Large intestine (tissue), 3 donors: ENCODE measurements at regions not wholly inside any gene's neighbourhood (a gene's known extent, or its start where the extent isn't known, plus 50 kb on each side); places are given as distances from the start of the nearest gene placed in this dataset.
A peak's percentile ranks its signal among the peaks of the same experiment; 100 is the strongest.

Experiments
- DNase-seq, 2 donors: peaks; one replicate each; pipeline versions ENCODE4 v3.0.0 to v3.0.0-alpha.2; 2013
- H3K27ac ChIP-seq: one replicate; pipeline ENCODE4 v1.5.1; 2013; ENCODE audit warnings: low read length
- H3K27me3 ChIP-seq: 2 replicates; pipeline ENCODE4 v1.6.1; 2013; ENCODE audit warnings: low read length; ENCODE audit not compliant: control insufficient read depth, insufficient read depth
- H3K36me3 ChIP-seq: 2 replicates; pipeline ENCODE4 v1.6.1; 2013; ENCODE audit warnings: low read length; ENCODE audit not compliant: control insufficient read depth, insufficient read depth
- H3K4me1 ChIP-seq: one replicate; pipeline ENCODE4 v1.6.1; 2013; ENCODE audit warnings: low read length; ENCODE audit not compliant: control insufficient read depth, insufficient read depth
- H3K4me3 ChIP-seq: one replicate; pipeline ENCODE4 v1.5.1; 2013; ENCODE audit warnings: low read length
- H3K9me3 ChIP-seq: one replicate; pipeline ENCODE4 v1.6.1; 2013; ENCODE audit warnings: mild to moderate bottlenecking, low read depth, low read length, moderate library complexity; ENCODE audit not compliant: control insufficient read depth
- WGBS: methylation state at CpG from one replicate; pipeline ENCODE4 v1.1.5; 2013; ENCODE audit warnings: low lambda C conversion rate; ENCODE audit not compliant: insufficient coverage; 5-methylcytosine and 5-hydroxymethylcytosine counted together

- WGBS = 94% methylated on average over 2 of the region's 8 CpGs
- peak; percentile 14 to 16 for DNase-seq
Measured at GRCh38 chr18:11553098-11553940, 56.1 kb upstream of the SLC35G4 start.

GRCh38 chr18:11548916-11549551 is 60.4 kb upstream of the SLC35G4 start:
- Histone ChIP-seq H3K9me3 (no peaks in the 10 kb centered on the region), H3K4me3 (no peak overlapping the region), H3K27me3 (no peaks in the 10 kb centered on the region), H3K36me3 (no peaks in the 10 kb centered on the region), H3K27ac (no peak overlapping the region), H3K4me1 (no peaks in the 10 kb centered on the region)
- peak in 1 of 2 donors; percentile 4 for DNase-seq
- WGBS = 77% methylated on average over 2 of the region's 7 CpGs

More at GRCh38 chr18:11553098-11553940, 56.1 kb upstream of the SLC35G4 start:
- Histone ChIP-seq H3K36me3 (no peaks in the 10 kb centered on the region), H3K4me3 (no peak overlapping the region), H3K9me3 (no peaks in the 10 kb centered on the region), H3K4me1 (no peaks in the 10 kb centered on the region), H3K27me3 (no peaks in the 10 kb centered on the region), H3K27ac (no peak overlapping the region)

- DNase-seq = no peak
- no peak overlapping the region for H3K4me3 ChIP-seq
- H3K9me3 ChIP-seq = peaks cover 3% of the 10 kb centered on the region
- no peaks in the 10 kb centered on the region for H3K27me3 ChIP-seq
- no peak overlapping the region for H3K27ac ChIP-seq
- no peaks in the 10 kb centered on the region for H3K36me3 ChIP-seq
- no peaks in the 10 kb centered on the region for H3K4me1 ChIP-seq
- WGBS = no CpG with 5 or more reads among the region's 1 CpG
Measured at GRCh38 chr18:11548396-11548795, 61.0 kb upstream of the SLC35G4 start.

- H3K36me3 ChIP-seq = no peaks in the 10 kb centered on the region
- no peak for DNase-seq
- peaks cover 3% of the 10 kb centered on the region for H3K9me3 ChIP-seq
- WGBS = no CpG with 5 or more reads among the region's 4 CpGs
- no peak overlapping the region for H3K4me3 ChIP-seq
- no peaks in the 10 kb centered on the region for H3K4me1 ChIP-seq
- H3K27ac ChIP-seq = no peak overlapping the region
- no peaks in the 10 kb centered on the region for H3K27me3 ChIP-seq
Measured at GRCh38 chr18:11544060-11544633, 65.2 kb upstream of the SLC35G4 start.

GRCh38 chr18:11541179-11541578 is 68.2 kb upstream of the SLC35G4 start:
- H3K27ac ChIP-seq = no peak overlapping the region
- H3K4me3 ChIP-seq = no peak overlapping the region
- H3K4me1 ChIP-seq = no peaks in the 10 kb centered on the region
- no peak for DNase-seq
- no peaks in the 10 kb centered on the region for H3K27me3 ChIP-seq
- WGBS = no CpG with 5 or more reads among the region's 1 CpG
- no peaks in the 10 kb centered on the region for H3K36me3 ChIP-seq
- peaks cover 3% of the 10 kb centered on the region for H3K9me3 ChIP-seq

GRCh38 chr18:11533942-11534496 is 75.4 kb upstream of the SLC35G4 start:
- H3K27me3 ChIP-seq = no peaks in the 10 kb centered on the region
- H3K36me3 ChIP-seq = no peaks in the 10 kb centered on the region
- WGBS = no CpG with 5 or more reads among the region's 13 CpGs
- H3K4me3 ChIP-seq = no peak overlapping the region
- no peaks in the 10 kb centered on the region for H3K4me1 ChIP-seq
- H3K9me3 ChIP-seq = peaks cover 12% of the 10 kb centered on the region
- no peak overlapping the region for H3K27ac ChIP-seq
- no peak for DNase-seq

- no CpG with 5 or more reads among the region's 13 CpGs for WGBS
- Histone ChIP-seq H3K27me3 (no peaks in the 10 kb centered on the region), H3K4me3 (no peak overlapping the region)
Measured at GRCh38 chr18:11533513-11533890, 75.9 kb upstream of the SLC35G4 start.

GRCh38 chr18:11532758-11533512 is 76.5 kb upstream of the SLC35G4 start:
- Histone ChIP-seq H3K36me3 (no peaks in the 10 kb centered on the region), H3K27ac (no peak overlapping the region), H3K9me3 (peaks cover 12% of the 10 kb centered on the region), H3K4me1 (no peaks in the 10 kb centered on the region), H3K27me3 (no peaks in the 10 kb centered on the region), H3K4me3 (no peak overlapping the region)
- WGBS = 100% methylated on average over 2 of the region's 35 CpGs
- DNase-seq = no peak

More at GRCh38 chr18:11533513-11533890, 75.9 kb upstream of the SLC35G4 start:
- H3K4me1 ChIP-seq = no peaks in the 10 kb centered on the region
- peaks cover 12% of the 10 kb centered on the region for H3K9me3 ChIP-seq
- no peaks in the 10 kb centered on the region for H3K36me3 ChIP-seq
- no peak for DNase-seq
- H3K27ac ChIP-seq = no peak overlapping the region

GRCh38 chr18:11529081-11529480 is 80.3 kb upstream of the SLC35G4 start:
- H3K27me3 ChIP-seq = no peaks in the 10 kb centered on the region
- no peaks in the 10 kb centered on the region for H3K4me1 ChIP-seq
- no peak overlapping the region for H3K4me3 ChIP-seq
- DNase-seq = no peak
- no CpG with 5 or more reads among the region's 6 CpGs for WGBS
- H3K27ac ChIP-seq = no peak overlapping the region
- H3K36me3 ChIP-seq = no peaks in the 10 kb centered on the region
- H3K9me3 ChIP-seq = peaks cover 11% of the 10 kb centered on the region

- no peak overlapping the region for H3K4me3 ChIP-seq
- no peak for DNase-seq
- H3K4me1 ChIP-seq = no peaks in the 10 kb centered on the region
- WGBS = no CpG with 5 or more reads among the region's 1 CpG
- no peaks in the 10 kb centered on the region for H3K36me3 ChIP-seq
- no peaks in the 10 kb centered on the region for H3K9me3 ChIP-seq
- H3K27ac ChIP-seq = no peak overlapping the region
- no peaks in the 10 kb centered on the region for H3K27me3 ChIP-seq
Measured at GRCh38 chr18:11526675-11527074, 82.7 kb upstream of the SLC35G4 start.
